Activated naive CD4-positive, alpha-beta T cell treated with anti-CD3 and anti-CD28 coated beads, Interleukin-2, amount 50 U/mL, for 72 hours (primary cell): ENCODE measurements at regions not wholly inside any gene's neighbourhood (a gene's known extent, or its start where the extent isn't known, plus 50 kb on each side); places are given as distances from the start of the nearest gene placed in this dataset.

ENCODE experiments used
- ATAC-seq, 2 donors: fragments of 150-1000 bp; cut with Tn5 transposase; 2 replicates each; pipeline ENCODE4 v1.10.0; 2021; ENCODE audit warnings: mild to moderate bottlenecking in 2 of 2, moderate library complexity in 2 of 2
- DNase-seq, 2 donors: peaks; one replicate each; pipeline ENCODE4 v3.0.0; 2021 to 2022; ENCODE audit warnings: low spot score in 2 of 2
- H3K27ac Mint-ChIP-seq, 2 donors: one replicate each; pipeline ENCODE4 v1.8.0; 2022; ENCODE audit warnings: mild to moderate bottlenecking in 2 of 2, mixed read lengths in 2 of 2
- H3K36me3 Mint-ChIP-seq, 2 donors: one replicate each; pipeline ENCODE4 v1.8.0; 2022; ENCODE audit warnings: mixed read lengths in 2 of 2
- H3K9me3 Mint-ChIP-seq, 2 donors: one replicate each; pipeline ENCODE4 v1.8.0; 2022; ENCODE audit warnings: mixed read lengths in 2 of 2

DNA sequence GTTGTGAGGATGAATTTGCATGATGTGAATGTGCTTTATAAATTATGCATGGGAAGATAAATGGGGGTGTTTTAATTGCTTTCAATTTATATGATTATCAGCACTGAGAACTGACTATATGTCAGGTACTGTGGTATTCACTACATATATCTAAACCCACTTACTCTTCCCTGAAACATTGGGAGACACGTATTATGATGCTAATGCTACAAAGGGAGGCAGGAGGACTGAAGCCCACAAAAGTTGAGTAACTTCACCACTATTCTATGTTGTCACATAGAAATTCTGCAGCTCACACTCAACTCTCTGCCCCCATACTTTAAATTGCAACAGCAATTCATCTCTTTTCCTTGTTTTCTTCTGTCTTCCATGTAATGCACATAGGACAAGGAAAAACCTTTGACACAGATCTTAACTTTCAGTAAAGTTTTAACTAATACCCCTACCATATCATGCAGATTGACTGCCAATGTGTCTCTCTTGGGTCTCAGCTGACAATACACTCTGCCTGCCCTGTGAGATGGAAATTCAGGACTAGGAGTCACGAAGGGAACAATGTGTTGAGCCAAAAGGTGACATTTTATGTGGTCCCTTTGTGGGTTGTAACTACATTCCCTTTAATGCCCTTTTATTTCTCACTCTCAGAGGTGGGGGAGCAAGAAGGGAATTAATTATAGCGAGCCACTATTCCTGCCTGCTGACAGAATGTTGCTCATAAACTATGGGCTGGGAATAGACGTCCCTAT is 691.0 kb upstream of the SORCS1 start:
- ATAC-seq (no peak), DNase-seq (no peak)
- Mint-ChIP-seq H3K9me3 (peaks cover 0 to 13% of the 10 kb centered on the region in 2 donors), H3K27ac (no peak overlapping the region), H3K36me3 (no peaks in the 10 kb centered on the region)

DNA sequence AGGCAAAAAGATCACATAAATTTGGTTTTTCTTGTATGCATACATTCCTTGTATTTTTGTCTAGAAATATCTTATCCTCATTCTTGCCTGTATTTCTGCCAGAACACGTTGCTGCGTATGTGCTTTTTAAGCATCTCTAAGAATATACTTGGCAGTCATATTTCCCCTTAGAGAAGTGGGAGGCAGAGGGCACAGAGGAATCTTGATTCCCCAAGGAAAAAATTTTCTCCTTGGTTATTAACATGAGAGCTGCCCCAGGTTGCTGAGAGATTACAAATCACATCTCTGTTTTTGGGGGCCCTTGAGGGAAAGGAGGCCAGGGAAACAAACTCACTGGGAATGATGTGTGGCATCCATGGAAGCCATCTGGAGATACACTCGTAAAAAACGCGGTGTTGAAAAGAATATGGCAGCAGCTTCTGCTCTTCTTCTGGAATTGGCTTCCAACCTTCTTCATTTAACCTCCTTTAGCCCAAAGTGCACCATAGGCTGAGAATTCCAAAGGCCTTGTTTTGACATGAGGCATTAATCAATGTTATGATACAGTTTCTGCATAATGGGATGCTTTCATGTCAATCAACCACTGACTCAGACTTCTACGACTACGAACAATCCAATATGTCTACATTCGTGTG is 684.3 kb upstream of the SORCS1 start:
- ATAC-seq (no peak), DNase-seq (no peak)
- peaks cover 16 to 22% of the 10 kb centered on the region in 2 donors for H3K9me3 Mint-ChIP-seq
- no peak overlapping the region for H3K27ac Mint-ChIP-seq
- H3K36me3 Mint-ChIP-seq = peaks cover 0 to 5% of the 10 kb centered on the region in 2 donors

DNA sequence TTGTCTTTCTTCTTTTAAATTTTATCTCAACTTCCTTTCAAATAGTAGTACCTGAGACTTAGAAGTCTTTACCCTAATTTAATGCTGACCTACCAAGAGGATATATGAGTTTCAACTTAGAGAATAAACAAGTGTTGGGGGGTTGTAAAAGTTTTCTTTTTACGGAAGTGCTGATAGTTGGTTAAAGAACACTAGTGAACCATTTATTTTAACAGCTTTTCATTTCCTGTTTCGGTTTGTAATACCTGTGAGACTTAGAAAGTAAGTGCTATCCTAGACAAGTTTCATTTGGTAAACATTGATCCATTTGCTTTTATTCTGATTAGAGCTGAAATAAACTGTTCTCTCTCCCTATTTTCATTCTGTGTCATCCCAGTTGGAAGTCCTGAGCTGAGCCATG is 683.1 kb upstream of the SORCS1 start:
- H3K36me3 Mint-ChIP-seq = peaks cover 0 to 5% of the 10 kb centered on the region in 2 donors
- H3K9me3 Mint-ChIP-seq = peaks cover 16 to 27% of the 10 kb centered on the region in 2 donors
- ATAC-seq (no peak), DNase-seq (no peak)
- no peak overlapping the region for H3K27ac Mint-ChIP-seq

DNA sequence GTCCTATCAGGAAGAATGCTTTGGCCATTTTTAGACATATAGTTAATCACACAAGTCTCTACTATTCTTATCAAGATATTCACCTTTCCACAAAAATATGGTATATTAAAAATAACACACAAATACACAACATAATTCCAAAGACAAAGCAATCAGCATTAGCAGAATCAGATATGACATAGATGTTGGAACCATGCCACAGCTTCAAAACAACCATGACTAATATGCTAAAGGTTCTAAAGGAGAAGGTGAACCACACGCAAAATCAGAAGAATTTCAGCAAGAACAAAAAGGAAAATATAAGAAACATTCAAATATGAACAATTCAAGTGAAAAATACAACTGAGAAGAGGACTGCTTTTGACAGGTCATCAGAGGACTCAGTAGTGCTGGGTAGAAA is 670.2 kb upstream of the SORCS1 start:
- Mint-ChIP-seq H3K27ac (no peak overlapping the region), H3K36me3 (no peaks in the 10 kb centered on the region), H3K9me3 (peaks cover 4 to 8% of the 10 kb centered on the region in 2 donors)
- ATAC-seq (no peak), DNase-seq (no peak)

DNA sequence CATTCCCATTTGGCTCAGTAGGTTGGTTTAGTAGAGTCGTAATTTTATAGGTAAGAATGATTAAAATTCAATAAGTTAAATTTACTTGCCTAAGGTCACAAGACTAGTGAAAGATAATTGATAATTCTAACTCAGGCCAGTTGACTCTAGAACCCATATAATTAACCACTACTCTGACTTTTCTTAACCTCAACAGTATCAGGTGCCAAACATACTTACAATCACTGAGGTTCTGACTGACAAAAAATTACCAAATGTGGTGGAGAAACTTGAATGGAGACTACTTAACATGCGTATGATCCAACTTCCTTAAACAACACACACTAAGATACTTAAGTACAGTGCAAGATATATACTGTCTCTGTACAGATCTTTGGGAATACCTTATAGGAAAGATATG is 667.3 kb upstream of the SORCS1 start:
- H3K27ac Mint-ChIP-seq = no peak overlapping the region
- ATAC-seq (no peak), DNase-seq (no peak)
- no peaks in the 10 kb centered on the region for H3K36me3 Mint-ChIP-seq
- peaks cover 4 to 5% of the 10 kb centered on the region in 2 donors for H3K9me3 Mint-ChIP-seq

DNA sequence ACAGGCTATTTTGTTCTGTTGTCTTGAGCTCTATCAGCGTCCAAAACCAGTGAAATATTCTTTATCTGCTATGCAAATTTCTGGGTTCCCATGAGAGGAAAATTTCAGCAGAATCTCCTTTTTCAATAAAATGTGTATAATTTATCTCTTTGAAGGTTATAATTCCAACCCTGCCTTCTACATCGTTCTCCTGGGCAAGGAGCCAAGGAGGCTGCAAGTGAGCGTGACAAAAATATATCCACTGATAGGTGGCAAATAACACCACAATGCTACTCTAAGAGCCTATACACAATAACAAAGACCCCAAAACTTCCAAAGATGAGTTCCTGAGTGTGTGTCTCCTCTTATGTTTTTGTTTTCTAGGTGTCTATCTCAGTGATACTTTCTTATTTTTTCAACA is 664.7 kb upstream of the SORCS1 start:
- no peaks in the 10 kb centered on the region for H3K36me3 Mint-ChIP-seq
- ATAC-seq = no peak
- peaks cover 7 to 12% of the 10 kb centered on the region in 2 donors for H3K9me3 Mint-ChIP-seq
- DNase-seq = no peak
- H3K27ac Mint-ChIP-seq = no peak overlapping the region

DNA sequence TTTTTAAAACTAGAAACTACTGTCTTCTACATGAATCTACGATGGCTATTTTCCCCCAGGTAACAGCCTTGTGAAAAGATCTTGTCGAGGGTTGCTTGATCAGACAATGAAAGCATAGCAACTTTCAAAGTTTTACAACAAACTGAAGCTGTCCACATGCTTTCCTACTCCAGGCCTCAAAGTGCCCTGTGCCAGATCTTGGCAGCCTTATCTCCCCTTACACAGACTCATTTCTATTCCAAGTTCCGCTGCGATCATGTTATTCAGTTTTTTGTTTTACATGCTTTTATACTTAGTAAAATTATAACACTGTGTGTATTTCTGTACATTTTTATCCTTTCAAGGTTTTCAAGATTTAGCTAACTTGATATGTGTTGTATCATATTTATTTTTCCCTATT is 661.7 kb upstream of the SORCS1 start:
- Mint-ChIP-seq H3K9me3 (peaks cover 12 to 15% of the 10 kb centered on the region in 2 donors), H3K36me3 (no peaks in the 10 kb centered on the region), H3K27ac (no peak overlapping the region)
- DNase-seq (no peak), ATAC-seq (no peak)

DNA sequence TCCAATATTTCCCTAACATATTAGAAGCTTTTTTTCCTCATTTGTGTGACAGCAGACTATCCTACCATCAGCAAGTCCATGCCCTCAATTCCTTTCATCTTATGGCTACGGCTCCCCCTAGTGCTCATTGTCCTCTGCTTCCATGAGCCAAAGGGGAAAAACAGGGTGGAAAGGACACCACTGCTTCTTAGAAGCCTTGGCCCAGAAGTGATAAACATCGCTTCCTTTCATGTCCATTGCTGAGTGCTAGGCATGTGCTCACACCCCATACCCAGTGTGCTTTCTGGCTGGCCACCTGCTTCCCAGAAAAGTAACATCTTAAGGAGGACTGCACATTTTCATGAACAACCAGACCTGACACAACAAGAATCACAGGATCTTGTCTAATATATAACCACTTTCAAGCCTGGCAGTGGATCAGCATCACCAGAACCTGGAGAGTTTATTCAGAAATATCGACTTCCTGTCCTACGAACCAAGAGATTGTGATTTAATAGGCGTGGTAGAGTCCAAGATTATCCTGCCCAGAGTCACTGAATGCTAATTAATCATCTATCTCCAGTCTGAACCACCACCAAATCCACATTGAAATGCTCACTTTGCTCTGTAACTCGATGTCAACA is 650.5 kb upstream of the SORCS1 start:
- H3K36me3 Mint-ChIP-seq = no peaks in the 10 kb centered on the region
- H3K9me3 Mint-ChIP-seq = peaks cover 17 to 26% of the 10 kb centered on the region in 2 donors
- peak in 1 of 2 donors; percentile 1 for DNase-seq
- no peak for ATAC-seq
- H3K27ac Mint-ChIP-seq = no peak overlapping the region

DNA sequence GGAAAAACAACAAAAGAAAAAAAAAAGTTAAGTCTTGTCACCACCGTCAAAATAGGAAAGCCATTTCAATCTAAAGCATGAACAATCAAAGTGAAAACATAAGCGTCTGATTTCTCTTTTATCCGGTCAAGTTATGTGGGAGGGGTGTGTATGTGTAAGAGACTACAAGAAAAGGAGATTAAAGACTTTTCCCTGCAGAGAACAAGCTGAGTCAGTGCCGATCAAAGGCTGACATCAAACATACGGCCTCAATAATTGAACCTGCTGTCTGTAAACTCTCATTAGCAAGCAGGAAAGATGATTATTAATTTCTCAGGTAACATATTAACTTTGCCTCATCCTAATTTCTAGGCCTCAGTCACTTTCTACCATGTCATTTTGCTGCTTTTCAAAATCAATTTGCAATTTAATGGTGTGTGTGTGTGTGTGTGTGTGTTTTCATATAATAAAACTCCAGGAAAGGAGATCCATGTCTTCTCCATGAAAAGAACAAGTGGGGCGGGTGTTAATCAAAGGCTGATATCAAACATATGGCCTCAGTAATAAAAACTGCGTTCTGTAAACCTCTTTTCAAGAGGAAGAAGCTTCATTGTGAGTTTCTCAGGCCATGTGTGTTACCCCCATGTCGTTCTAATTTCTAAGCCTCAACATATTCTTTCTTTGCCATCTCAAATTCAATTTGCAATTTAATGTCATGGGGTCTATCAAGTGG is 649.1 kb upstream of the SORCS1 start:
- DNase-seq (no peak), ATAC-seq (no peak)
- Mint-ChIP-seq H3K36me3 (no peaks in the 10 kb centered on the region), H3K27ac (no peak overlapping the region), H3K9me3 (peaks cover 11 to 20% of the 10 kb centered on the region in 2 donors)

DNA sequence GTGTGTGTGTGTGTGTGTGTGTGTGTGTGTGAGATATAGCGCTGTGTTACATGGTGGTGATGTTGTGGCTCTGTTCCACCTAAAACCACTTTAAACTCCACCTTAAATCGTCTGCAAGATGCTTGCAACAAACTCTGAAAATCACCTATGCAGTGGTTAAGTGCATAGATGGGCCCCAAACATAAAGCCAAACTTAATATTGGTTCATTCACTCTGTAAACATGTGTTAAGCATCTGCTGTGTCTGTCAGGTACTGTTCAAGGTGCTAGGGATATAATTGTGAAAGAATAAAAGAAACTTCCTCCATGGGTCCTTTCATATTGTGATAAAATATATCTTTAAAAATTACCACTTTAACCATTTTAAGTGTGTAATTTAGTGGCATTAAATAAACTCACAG is 645.4 kb upstream of the SORCS1 start:
- peaks cover 20 to 27% of the 10 kb centered on the region in 2 donors for H3K9me3 Mint-ChIP-seq
- DNase-seq = no peak
- no peaks in the 10 kb centered on the region for H3K36me3 Mint-ChIP-seq
- no peak overlapping the region for H3K27ac Mint-ChIP-seq
- no peak for ATAC-seq

DNA sequence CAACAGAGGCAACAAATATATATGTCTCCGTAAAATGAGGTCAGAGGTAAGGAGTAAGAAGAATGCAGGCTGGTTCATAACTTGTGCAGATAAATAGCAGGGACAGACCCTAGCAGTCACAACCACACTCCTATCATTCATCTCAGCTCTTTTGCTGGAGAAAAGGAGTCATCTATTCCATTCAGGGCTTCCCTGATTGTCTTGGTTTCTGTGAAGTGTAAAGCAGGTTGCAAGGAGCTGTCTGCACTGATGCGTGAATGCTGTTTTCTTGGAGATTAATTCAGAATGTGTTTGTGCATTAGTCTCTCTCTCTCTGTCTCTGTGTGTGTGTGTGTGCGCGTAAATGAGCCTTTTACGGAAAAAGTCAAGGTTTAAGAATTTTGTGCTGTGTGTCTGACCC is 643.3 kb upstream of the SORCS1 start:
- peaks cover 14 to 23% of the 10 kb centered on the region in 2 donors for H3K9me3 Mint-ChIP-seq
- no peaks in the 10 kb centered on the region for H3K36me3 Mint-ChIP-seq
- ATAC-seq = no peak
- H3K27ac Mint-ChIP-seq = no peak overlapping the region
- no peak for DNase-seq

DNA sequence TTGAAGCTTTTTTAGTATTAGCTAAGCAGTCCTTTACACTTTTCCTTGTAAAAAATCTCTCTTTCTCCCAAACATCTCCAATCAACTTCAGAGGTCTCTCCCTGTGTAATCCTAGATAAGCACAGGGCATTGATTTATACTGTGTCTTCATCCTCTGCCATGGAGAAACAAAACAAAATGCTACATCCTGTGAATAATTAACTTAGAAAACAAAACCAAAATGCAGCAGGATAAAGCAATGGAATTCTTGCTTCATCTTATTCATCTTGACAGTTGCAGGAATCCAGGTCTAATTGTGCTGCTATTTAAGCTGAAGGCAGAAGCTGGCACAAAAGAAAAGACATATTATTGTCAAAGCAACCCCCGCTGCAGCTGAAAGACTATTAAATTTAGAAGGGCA is 641.5 kb upstream of the SORCS1 start:
- Mint-ChIP-seq H3K9me3 (peaks cover 18 to 20% of the 10 kb centered on the region in 2 donors), H3K36me3 (no peaks in the 10 kb centered on the region), H3K27ac (no peak overlapping the region)
- DNase-seq (no peak), ATAC-seq (no peak)

DNA sequence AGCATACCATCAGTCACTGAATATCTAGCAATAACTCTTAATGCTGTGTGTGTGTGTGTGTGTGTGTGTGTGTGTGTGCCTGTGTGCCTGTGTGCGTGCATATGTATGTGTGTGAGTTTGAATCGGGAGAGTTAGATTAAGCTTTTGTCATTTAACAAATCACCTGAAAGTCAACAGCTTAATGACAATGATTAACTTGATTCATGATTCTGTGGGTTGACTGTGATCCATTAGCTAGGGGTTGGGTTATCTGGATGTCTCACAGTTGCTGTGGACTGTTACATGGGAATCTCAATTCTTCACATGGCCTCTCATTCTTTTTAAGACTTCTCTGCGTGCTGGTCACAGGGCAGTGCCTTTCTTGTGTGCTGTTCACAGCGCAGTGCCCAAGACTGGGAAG is 639.0 kb upstream of the SORCS1 start:
- no peak for DNase-seq
- no peaks in the 10 kb centered on the region for H3K36me3 Mint-ChIP-seq
- H3K9me3 Mint-ChIP-seq = peaks cover 20 to 22% of the 10 kb centered on the region in 2 donors
- no peak overlapping the region for H3K27ac Mint-ChIP-seq
- no peak for ATAC-seq

DNA sequence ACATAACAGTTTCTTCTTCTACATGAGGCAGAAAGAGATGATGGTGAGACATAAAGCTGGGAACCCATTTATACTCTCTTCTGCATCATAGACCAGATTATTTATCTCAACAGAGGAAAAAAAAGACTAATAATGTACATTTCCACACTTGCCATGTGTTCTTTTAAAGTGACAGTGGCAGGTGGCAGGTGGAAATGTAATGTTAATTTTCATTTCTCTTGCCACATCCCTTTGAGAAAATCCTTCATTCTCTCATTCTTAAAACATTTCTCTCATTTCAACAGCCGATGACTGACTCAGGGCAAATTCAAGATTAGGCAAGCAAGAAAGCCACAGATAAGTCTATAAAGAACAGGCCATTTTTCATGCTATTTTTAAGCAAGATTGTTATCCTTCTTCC is 635.6 kb upstream of the SORCS1 start:
- ATAC-seq = no peak
- H3K36me3 Mint-ChIP-seq = no peaks in the 10 kb centered on the region
- no peak overlapping the region for H3K27ac Mint-ChIP-seq
- DNase-seq = no peak
- peaks cover 17 to 20% of the 10 kb centered on the region in 2 donors for H3K9me3 Mint-ChIP-seq

DNA sequence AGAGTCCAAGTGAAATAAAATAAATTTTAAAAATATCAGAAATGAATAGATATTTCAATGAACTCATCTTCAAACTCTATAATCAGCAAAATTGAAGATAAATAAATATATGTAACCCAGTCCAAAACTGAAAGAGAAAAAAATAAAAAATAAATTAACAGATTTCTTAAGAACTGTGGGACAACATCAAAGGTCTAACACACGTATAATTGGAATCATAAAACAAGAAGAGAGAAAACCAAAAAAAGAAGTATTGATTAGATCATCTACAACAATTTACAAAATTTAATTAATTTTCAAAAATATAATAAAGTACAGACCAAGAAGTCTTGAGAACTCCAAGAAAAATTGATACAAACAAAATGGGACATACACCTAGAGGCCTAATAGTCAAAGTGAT is 625.8 kb upstream of the SORCS1 start:
- Mint-ChIP-seq H3K36me3 (no peaks in the 10 kb centered on the region), H3K27ac (no peak overlapping the region), H3K9me3 (peaks cover 6 to 7% of the 10 kb centered on the region in 2 donors)
- DNase-seq (no peak), ATAC-seq (no peak)

DNA sequence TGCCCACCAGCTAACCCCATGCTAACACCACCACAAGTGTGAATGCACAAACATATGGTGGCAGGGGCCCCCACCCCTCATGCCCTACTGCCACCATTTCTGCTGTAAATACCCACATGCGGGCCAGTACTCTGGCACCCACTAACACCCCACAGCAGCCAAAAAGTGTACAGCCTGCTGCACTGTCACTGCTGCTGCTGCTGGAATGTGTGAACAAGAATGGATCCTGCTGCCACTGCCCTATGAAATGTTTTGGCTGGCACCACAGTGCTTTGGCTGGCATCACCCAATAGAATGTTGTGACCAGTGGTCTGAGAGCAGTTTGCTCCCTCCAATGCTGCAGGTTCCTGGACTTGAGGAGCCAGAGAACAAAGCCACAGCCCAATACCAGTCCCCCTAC is 606.6 kb upstream of the SORCS1 start:
- Mint-ChIP-seq H3K9me3 (peaks cover 0 to 10% of the 10 kb centered on the region in 2 donors), H3K27ac (no peak overlapping the region), H3K36me3 (no peaks in the 10 kb centered on the region)
- ATAC-seq (no peak), DNase-seq (no peak)

DNA sequence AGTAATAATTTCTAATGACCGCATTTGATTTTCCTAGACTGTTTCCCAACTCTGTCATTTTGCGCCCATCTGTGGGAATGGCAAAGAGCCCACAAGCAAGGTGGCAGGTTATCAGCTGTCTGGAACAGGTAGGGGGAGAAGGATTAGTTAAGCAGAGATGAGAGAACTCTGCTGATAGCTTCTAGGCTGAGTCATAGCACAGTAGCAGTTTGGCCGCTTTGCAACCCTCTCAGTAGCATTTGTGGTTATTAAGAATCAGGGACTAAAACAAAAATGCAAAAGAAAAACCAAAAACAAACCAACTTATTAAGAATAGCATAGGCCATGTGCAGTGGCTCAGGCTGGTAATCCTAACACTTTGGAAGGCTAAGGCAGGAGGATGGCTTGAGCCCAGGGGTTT is 602.7 kb upstream of the SORCS1 start:
- Mint-ChIP-seq H3K36me3 (peaks cover 0 to 10% of the 10 kb centered on the region in 2 donors), H3K9me3 (peaks cover 9 to 23% of the 10 kb centered on the region in 2 donors), H3K27ac (no peak overlapping the region)
- DNase-seq = no peak
- no peak for ATAC-seq
